NCI-H1105 (cell line): ENCODE measurements at regions not wholly inside any gene's neighbourhood (a gene's known extent, or its start where the extent isn't known, plus 50 kb on each side); places are given as distances from the start of the nearest gene placed in this dataset.

Experiments
- DNase-seq: peaks from one replicate; lab custom pipeline; 2025; lab: John Stamatoyannopoulos, UW

- no peak for DNase-seq
Observed at GRCh38 chr12:77122236-77122635, 56.9 kb upstream of the E2F7 start.

GRCh38 chr12:77120156-77121085, 55.1 kb upstream of the E2F7 start:
- peak; percentile 25 for DNase-seq

GRCh38 chr12:77118696-77119095, 53.3 kb upstream of the E2F7 start:
- DNase-seq, result no peak

GRCh38 chr12:77116277-77116676, 50.9 kb upstream of the E2F7 start:
- no peak for DNase-seq

GRCh38 chr12:77115471-77115870, 50.1 kb upstream of the E2F7 start:
- no peak for DNase-seq
